GM12892 (cell line): ENCODE measurements at regions not wholly inside any gene's neighbourhood (a gene's known extent, or its start where the extent isn't known, plus 50 kb on each side); places are given as distances from the start of the nearest gene placed in this dataset.

Experiments used
- DNase-seq: peaks from one replicate; pipeline ENCODE4 v3.0.0; 2011; ENCODE audit not compliant: insufficient read length
- FAIRE-seq: peaks from 2 replicates; lab custom pipeline; 2011; peaks lifted over from hg19 to GRCh38; lab: Jason Lieb, UNC
- POLR2A ChIP-seq: IDR thresholded peaks from 2 replicates; pipeline ENCODE4 v1.6.1; 2011; ENCODE audit warnings: low read depth, low read length, control low read depth
- POLR2AphosphoS5 ChIP-seq: IDR thresholded peaks from 2 replicates; pipeline ENCODE4 v1.6.1; 2011; ENCODE audit warnings: low read depth, low read length, control low read depth
- TAF1 ChIP-seq: IDR thresholded peaks from 2 replicates; pipeline ENCODE4 v1.6.1; 2011; ENCODE audit warnings: low read depth, mild to moderate bottlenecking, control low read depth, low read length, borderline replicate concordance

DNA sequence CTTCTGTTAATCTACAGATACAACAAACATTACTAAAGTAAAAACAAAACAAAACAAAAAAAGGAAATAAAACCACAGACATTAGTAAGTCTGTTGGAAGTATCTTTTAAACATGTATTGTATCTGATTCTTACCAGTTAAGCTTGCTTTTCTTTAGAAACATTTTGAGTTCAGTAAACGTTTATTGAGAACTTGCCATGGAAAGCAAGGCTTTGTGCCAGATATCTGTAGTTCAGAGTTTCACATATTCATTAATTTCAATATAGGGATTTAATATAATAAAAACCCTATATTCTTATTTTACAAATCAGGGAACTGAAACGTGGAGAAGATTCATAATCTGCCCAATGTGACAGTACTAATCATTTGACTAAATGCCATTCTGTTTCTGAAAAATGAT is 1101.0 kb upstream of the GYPC start:
- no peak for DNase-seq
- no peak for FAIRE-seq
- TF ChIP-seq POLR2AphosphoS5 (no peak), POLR2A (no peak), TAF1 (no peak)

- TF ChIP-seq POLR2A (no peak), TAF1 (no peak), POLR2AphosphoS5 (no peak)
- DNase-seq (no peak), FAIRE-seq (peak; percentile 30)
Observed at GRCh38 chr2:125559186-125559585, 1096.8 kb upstream of the GYPC start.

- FAIRE-seq (no peak), DNase-seq (no peak)
- TF ChIP-seq POLR2AphosphoS5 (no peak), TAF1 (no peak), POLR2A (no peak)
Observed at GRCh38 chr2:125560855-125561254, 1095.1 kb upstream of the GYPC start.

- TF ChIP-seq TAF1: no peak
- no peak for TF ChIP-seq POLR2A
- no peak for TF ChIP-seq POLR2AphosphoS5
- FAIRE-seq (no peak), DNase-seq (no peak)
Observed at GRCh38 chr2:125561302-125561701, 1094.7 kb upstream of the GYPC start.

DNA sequence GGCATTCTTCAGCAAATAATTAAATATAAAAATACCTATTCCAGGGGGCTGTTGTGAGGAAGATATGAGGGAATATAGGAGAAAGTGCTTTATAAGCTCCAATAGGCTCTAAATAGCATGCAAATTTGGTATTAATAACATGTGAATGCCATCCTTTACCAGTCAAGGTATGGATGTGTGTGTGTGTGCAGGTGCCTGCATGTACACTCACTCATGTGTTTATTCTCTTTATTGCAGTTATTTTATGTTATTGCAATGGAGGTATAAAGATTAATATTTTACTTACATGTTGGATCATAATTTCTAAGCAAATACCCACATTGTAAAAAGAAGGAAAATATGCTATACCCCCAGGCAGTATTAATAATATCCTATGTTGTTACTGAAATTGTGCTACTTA is 1093.0 kb upstream of the GYPC start:
- no peak for DNase-seq
- TF ChIP-seq POLR2AphosphoS5: no peak
- no peak for TF ChIP-seq POLR2A
- no peak for TF ChIP-seq TAF1
- no peak for FAIRE-seq

DNA sequence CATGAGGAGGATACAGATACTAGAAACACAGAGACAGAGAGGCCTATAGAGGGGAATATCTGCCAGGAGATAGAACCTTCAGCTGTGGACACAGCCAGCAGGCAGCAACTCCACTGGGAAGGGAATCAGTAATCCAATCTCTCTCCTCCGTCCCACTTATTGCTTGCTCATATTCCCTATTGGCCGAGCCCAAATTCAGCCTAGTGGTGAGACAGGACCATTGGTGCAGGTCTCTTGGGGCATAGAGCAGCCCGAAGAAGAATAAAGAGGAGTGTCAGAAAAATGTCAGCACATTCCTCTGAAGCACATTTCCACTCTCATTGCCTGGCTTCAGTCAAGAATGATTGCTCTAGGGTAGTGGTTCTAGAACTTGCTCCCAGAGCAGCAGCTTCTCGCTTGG is 1091.5 kb upstream of the GYPC start:
- FAIRE-seq (no peak), DNase-seq (no peak)
- TF ChIP-seq TAF1 (no peak), POLR2AphosphoS5 (no peak), POLR2A (no peak)

DNA sequence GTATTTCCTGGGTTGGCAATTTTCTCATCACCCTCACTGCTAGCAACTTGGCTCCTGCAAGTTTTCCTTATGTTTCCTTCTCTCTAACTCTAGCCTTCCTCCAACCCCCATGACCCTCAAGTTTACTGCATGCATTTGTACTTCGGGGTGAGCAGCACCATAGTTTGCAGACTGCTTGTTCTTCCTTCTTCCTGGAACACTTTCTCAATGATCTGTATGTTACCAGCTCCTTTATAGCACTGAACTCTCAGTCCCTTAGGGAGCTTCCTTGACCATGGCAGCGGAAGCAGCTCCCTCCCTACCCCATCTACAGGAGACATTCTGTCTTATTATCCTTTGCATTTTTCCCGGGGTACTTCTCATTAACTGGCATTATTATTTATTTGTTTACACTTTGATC is 1089.5 kb upstream of the GYPC start:
- FAIRE-seq: no peak
- DNase-seq: no peak
- TF ChIP-seq POLR2AphosphoS5 (no peak), POLR2A (no peak), TAF1 (no peak)

- no peak for FAIRE-seq
- no peak for DNase-seq
- no peak for TF ChIP-seq POLR2AphosphoS5
Observed at GRCh38 chr2:125567100-125567499, 1088.9 kb upstream of the GYPC start.

- no peak for DNase-seq
- TF ChIP-seq POLR2A (no peak), POLR2AphosphoS5 (no peak), TAF1 (no peak)
- FAIRE-seq: no peak
Observed at GRCh38 chr2:125572660-125573059, 1083.3 kb upstream of the GYPC start.

DNA sequence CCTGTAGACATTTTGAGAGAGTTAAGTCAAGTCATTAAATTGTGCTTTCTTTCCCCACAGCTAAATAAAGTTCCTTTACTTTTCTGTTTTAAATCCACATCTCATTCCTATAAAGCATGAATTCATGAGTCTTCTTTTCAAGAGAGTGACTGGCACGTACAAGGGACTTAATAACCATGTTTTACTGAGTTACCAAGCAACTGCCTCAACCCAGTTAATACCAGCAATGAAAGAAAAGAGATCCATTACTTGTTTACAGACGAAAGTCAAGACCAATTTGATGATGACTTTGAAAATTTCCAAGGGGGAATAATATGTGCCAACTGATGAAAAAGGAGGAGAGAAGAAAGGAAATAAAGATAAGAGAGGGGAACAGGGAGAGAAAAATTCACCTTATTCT is 1082.5 kb upstream of the GYPC start:
- FAIRE-seq: no peak
- TF ChIP-seq POLR2AphosphoS5: no peak
- no peak for TF ChIP-seq POLR2A
- no peak for TF ChIP-seq TAF1
- no peak for DNase-seq

DNA sequence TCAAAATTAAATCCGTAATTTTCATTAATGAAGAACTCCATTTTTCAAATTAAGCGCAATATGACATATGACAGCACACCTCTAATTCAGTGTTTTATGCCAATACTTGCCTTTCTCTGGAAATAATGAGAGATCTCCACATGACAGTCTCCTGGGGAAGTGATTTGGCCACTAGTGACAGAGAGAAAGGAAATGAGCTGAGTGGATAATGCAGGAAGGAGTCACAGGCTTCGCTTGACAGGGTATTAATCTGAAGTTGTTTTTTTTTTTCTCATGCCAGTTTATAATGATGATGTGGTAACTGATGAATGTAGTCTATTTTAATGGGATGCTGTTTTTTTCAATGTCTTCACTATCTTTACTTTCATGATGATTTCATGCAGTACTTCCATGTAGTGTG is 1079.4 kb upstream of the GYPC start:
- DNase-seq: no peak
- no peak for FAIRE-seq
- TF ChIP-seq TAF1: no peak
- TF ChIP-seq POLR2A: no peak
- no peak for TF ChIP-seq POLR2AphosphoS5

- TF ChIP-seq POLR2A (no peak), POLR2AphosphoS5 (no peak), TAF1 (no peak)
- DNase-seq: no peak
- FAIRE-seq: no peak
Observed at GRCh38 chr2:125581557-125581956, 1074.4 kb upstream of the GYPC start.

GRCh38 chr2:125582516-125582915 is 1073.4 kb upstream of the GYPC start:
- no peak for FAIRE-seq
- no peak for DNase-seq
- TF ChIP-seq POLR2A (no peak), TAF1 (no peak), POLR2AphosphoS5 (no peak)
